Prostate gland (tissue), 2 donors: ENCODE measurements at regions not wholly inside any gene's neighbourhood (a gene's known extent, or its start where the extent isn't known, plus 50 kb on each side); places are given as distances from the start of the nearest gene placed in this dataset.

Experiments used
- CTCF ChIP-seq, 4 experiments: fragments of 200-600 bp in 2 of 4; fragments of 450-650 bp in 2 of 4; sonication (generic) in 2 of 4; IDR thresholded peaks; 1 replicate in 3 of 4; 2 replicates in 1 of 4; pipeline ENCODE4 v1.5.1; 2016 to 2019; ENCODE audit warnings: antibody characterized with exemption in 4 of 4, mild to moderate bottlenecking in 2 of 4, moderate library complexity in 2 of 4
- POLR2A ChIP-seq: fragments of 450-650 bp; IDR thresholded peaks from one replicate; pipeline ENCODE4 v1.6.1; 2016; ENCODE audit warnings: antibody characterized with exemption, mild to moderate bottlenecking
- POLR2AphosphoS5 ChIP-seq: sonication (generic); formaldehyde crosslinking; IDR thresholded peaks from one replicate; pipeline ENCODE4 v1.6.1; 2017; ENCODE audit warnings: antibody characterized with exemption

- TF ChIP-seq POLR2A, result no peak
- TF ChIP-seq CTCF (IDR thresholded peaks at IDR 0.05), result no peak
- no peak for TF ChIP-seq POLR2AphosphoS5
Measured at GRCh38 chr5:101843055-101843454, 453.0 kb downstream of the SLCO4C1 start.
